ENCODE measurements at regions not wholly inside any gene's neighbourhood (a gene's known extent, or its start where the extent isn't known, plus 50 kb on each side); places are given as distances from the start of the nearest gene placed in this dataset.
"Not testable (repeated sequence)": the region's sequence is repeated elsewhere in the genome, so short reads cannot be mapped to it uniquely, and the experiment has no call there.

DNA sequence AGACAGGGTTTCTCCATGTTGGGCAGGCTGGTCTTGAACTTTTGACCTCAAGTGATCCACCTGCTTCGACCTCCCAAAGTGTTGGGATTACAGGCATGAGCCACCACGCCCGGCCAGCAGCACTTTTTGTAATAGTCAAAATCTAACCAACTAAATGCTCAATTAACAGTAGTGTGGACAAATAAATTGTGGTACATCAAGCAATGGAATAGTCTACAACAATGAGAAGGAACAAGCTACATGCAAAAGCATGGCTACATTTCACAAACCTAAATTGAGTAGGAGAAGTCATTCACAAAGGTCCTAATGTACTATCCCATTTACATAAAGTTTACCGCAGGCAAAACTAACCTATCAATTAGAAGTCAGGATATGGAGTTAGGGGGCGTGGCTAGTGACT lies 227.4 kb downstream of the USP22 start:
- TF ChIP-seq CTCF, POLR2A (IDR thresholded peaks at IDR 0.05): not testable (repeated sequence)
